WTC11 (cell line): ENCODE measurements at regions not wholly inside any gene's neighbourhood (a gene's known extent, or its start where the extent isn't known, plus 50 kb on each side); places are given as distances from the start of the nearest gene placed in this dataset.

Experiments used
- ATAC-seq: fragments of 200-7000 bp; cut with Tn5 transposase; 2 replicates; pipeline ENCODE4 v1.10.0; 2021; ENCODE audit warnings: mild to moderate bottlenecking, moderate library complexity
- CTCF ChIA-PET: fragments of 300-600 bp; sonication (Branson Sonifier 250); formaldehyde crosslinking; loops from one replicate; lab custom pipeline; 2021; ENCODE audit warnings: antibody characterized with exemption; lab: Charles Lee
- POLR2A ChIA-PET: fragments of 350-600 bp; sonication (Branson Sonifier 250); formaldehyde crosslinking; loops from one replicate; lab custom pipeline; 2021; ENCODE audit warnings: antibody characterized with exemption; lab: Charles Lee
- DNase-seq: peaks from one replicate; pipeline ENCODE4 v3.0.0; 2021; ENCODE audit warnings: low spot score
- H3K27ac Mint-ChIP-seq: 2 replicates; pipeline ENCODE4 v1.8.0; 2021; ENCODE audit warnings: mixed read lengths
- H3K27me3 Mint-ChIP-seq: 2 replicates; pipeline ENCODE4 v1.8.0; 2021; ENCODE audit warnings: low read depth, mild to moderate bottlenecking, moderate library complexity, mixed read lengths
- H3K36me3 Mint-ChIP-seq: 2 replicates; pipeline ENCODE4 v1.8.0; 2021; ENCODE audit warnings: mixed read lengths
- H3K4me1 Mint-ChIP-seq: 2 replicates; pipeline ENCODE4 v1.8.0; 2022; ENCODE audit warnings: mixed read lengths
- H3K4me3 Mint-ChIP-seq: 2 replicates; pipeline ENCODE4 v1.8.0; 2021; ENCODE audit warnings: mild to moderate bottlenecking, moderate library complexity, mixed read lengths
- H3K9me3 Mint-ChIP-seq: 2 replicates; pipeline ENCODE4 v1.8.0; 2021; ENCODE audit warnings: mixed read lengths
- ATF1 ChIP-seq: sonication (generic); formaldehyde crosslinking; IDR thresholded peaks from 2 replicates; pipeline ENCODE4 v1.8.1; 2023; ENCODE audit warnings: mild to moderate bottlenecking, moderate library complexity, missing genetic modification reagents
- CREM ChIP-seq: sonication (generic); formaldehyde crosslinking; IDR thresholded peaks from 2 replicates; pipeline ENCODE4 v1.8.1; 2022; ENCODE audit warnings: mild to moderate bottlenecking, missing genetic modification reagents, moderate library complexity
- EMX1 ChIP-seq: fragments of 250-450 bp; sonication (Bioruptor Pico); IDR thresholded peaks from 2 replicates; pipeline ENCODE4 v1.8.0; 2021; ENCODE audit warnings: mild to moderate bottlenecking
- KAT7 ChIP-seq: sonication (generic); formaldehyde crosslinking; IDR thresholded peaks from 2 replicates; pipeline ENCODE4 v1.8.1; 2023; ENCODE audit warnings: missing genetic modification reagents, mild to moderate bottlenecking, borderline replicate concordance
- MYBL2 ChIP-seq: sonication (generic); formaldehyde crosslinking; IDR thresholded peaks from 2 replicates; pipeline ENCODE4 v1.8.1; 2023; ENCODE audit warnings: mild to moderate bottlenecking, moderate library complexity, missing genetic modification reagents
- NFATC4 ChIP-seq: fragments of 250-450 bp; sonication (Bioruptor Pico); IDR thresholded peaks from 2 replicates; pipeline ENCODE4 v1.9.0; 2021; ENCODE audit warnings: mild to moderate bottlenecking
- NFE2L1 ChIP-seq: sonication (generic); formaldehyde crosslinking; IDR thresholded peaks from 2 replicates; pipeline ENCODE4 v1.8.1; 2023; ENCODE audit warnings: missing genetic modification reagents
- RORB ChIP-seq: fragments of 250-450 bp; sonication (Bioruptor Pico); IDR thresholded peaks from 2 replicates; pipeline ENCODE4 v1.9.0; 2021; ENCODE audit warnings: mild to moderate bottlenecking
- SMAD4 ChIP-seq: sonication (generic); formaldehyde crosslinking; IDR thresholded peaks from 2 replicates; pipeline ENCODE4 v1.8.0; 2022; ENCODE audit warnings: mild to moderate bottlenecking, missing genetic modification reagents
- SP1 ChIP-seq: sonication (generic); formaldehyde crosslinking; conservative IDR thresholded peaks from 2 replicates; pipeline ENCODE4 v1.8.1; 2022; ENCODE audit warnings: missing genetic modification reagents
- TCF7 ChIP-seq: sonication (generic); formaldehyde crosslinking; IDR thresholded peaks from 2 replicates; pipeline ENCODE4 v1.8.0; 2022; ENCODE audit warnings: mild to moderate bottlenecking, low read depth, missing genetic modification reagents, moderate library complexity
- TEAD4 ChIP-seq: sonication (generic); formaldehyde crosslinking; IDR thresholded peaks from 2 replicates; pipeline ENCODE4 v1.8.0; 2022; ENCODE audit warnings: mild to moderate bottlenecking, missing genetic modification reagents
- ZNF121 ChIP-seq: sonication (generic); formaldehyde crosslinking; IDR thresholded peaks from 2 replicates; pipeline ENCODE4 v1.8.0; 2023; ENCODE audit warnings: missing genetic modification reagents
- TF ChIP-seq, protein P1 (sequence below): sonication (generic); formaldehyde crosslinking; IDR thresholded peaks from 2 replicates; pipeline ENCODE4 v1.8.0; 2023; ENCODE audit warnings: missing genetic modification reagents
- TF ChIP-seq, protein P2 (sequence below): sonication (generic); formaldehyde crosslinking; IDR thresholded peaks from 2 replicates; pipeline ENCODE4 v1.8.1; 2022; ENCODE audit warnings: mild to moderate bottlenecking, moderate library complexity, missing genetic modification reagents
- TF ChIP-seq, protein P3 (sequence below): sonication (generic); formaldehyde crosslinking; IDR thresholded peaks from 2 replicates; pipeline ENCODE4 v1.8.1; 2023; ENCODE audit warnings: mild to moderate bottlenecking, missing genetic modification reagents, moderate library complexity
- TF ChIP-seq, protein P4 (sequence below): sonication (generic); formaldehyde crosslinking; IDR thresholded peaks from 2 replicates; pipeline ENCODE4 v1.8.1; 2023; ENCODE audit warnings: mild to moderate bottlenecking, moderate library complexity, missing genetic modification reagents
- TF ChIP-seq, protein P5 (sequence below): fragments of 250-450 bp; sonication (Bioruptor Pico); IDR thresholded peaks from 2 replicates; pipeline ENCODE4 v1.9.0; 2021; ENCODE audit warnings: moderate library complexity, mild to moderate bottlenecking, inconsistent platforms, borderline replicate concordance
- TF ChIP-seq, protein P6 (sequence below): sonication (generic); formaldehyde crosslinking; IDR thresholded peaks from 2 replicates; pipeline ENCODE4 v1.8.1; 2022; ENCODE audit warnings: missing genetic modification reagents, borderline replicate concordance
- TF ChIP-seq, protein P7 (sequence below): sonication (generic); formaldehyde crosslinking; IDR thresholded peaks from 2 replicates; pipeline ENCODE4 v1.8.1; 2023; ENCODE audit warnings: mild to moderate bottlenecking, missing genetic modification reagents
- TF ChIP-seq, protein P8 (sequence below): fragments of 250-450 bp; sonication (Bioruptor Pico); IDR thresholded peaks from 2 replicates; pipeline ENCODE4 v1.9.0; 2021; ENCODE audit warnings: mild to moderate bottlenecking, borderline replicate concordance

DNA sequence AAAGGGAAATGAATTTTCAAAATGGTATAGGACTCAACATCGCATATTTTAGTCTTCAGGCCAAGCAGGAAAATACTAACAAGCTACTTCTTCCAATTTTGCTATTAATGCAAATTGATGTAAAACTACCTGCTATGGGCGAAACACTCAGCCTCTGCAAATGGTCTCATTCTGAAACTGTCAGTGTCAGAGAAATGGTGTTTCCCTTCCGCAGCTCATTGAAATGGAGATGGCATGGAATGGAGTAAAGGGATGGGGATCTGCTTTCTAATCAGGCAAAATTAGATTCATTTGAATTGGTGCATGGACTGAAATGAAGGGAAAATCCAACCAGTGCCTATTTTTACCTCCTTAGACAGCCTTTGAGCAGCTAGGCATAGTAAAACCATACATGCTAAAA, 80.4 kb upstream of the EEA1 start:
- H3K36me3 Mint-ChIP-seq, result no peaks in the 10 kb centered on the region

DNA sequence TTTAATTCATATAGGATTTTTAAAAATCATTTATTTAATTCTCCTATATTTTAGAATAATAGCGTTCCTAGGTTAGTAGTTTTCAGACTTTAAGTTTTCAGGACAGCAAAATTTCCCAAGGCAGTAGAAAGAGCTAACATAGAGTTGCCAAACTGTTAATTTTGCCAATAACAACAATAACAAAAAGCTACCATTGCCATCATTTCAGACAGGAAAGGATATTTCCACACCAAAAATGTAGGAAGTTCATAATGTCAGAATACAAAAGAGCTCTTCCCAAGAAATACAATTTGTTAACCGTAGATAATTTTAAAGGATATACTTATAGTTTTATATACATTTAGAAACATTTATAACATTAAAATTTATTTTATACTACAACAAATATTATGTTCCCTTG, 81.4 kb upstream of the EEA1 start:
- ChIA-PET CTCF (no interaction called here), POLR2A (no interaction called here)
- DNase-seq (no peak), ATAC-seq (no peak)
- H3K27ac Mint-ChIP-seq, result no peak overlapping the region
- H3K4me1 Mint-ChIP-seq, result peaks cover 20% of the 10 kb centered on the region
- no peak overlapping the region for H3K4me3 Mint-ChIP-seq
- H3K27me3 Mint-ChIP-seq, result no peaks in the 10 kb centered on the region
- no peaks in the 10 kb centered on the region for H3K36me3 Mint-ChIP-seq
- H3K9me3 Mint-ChIP-seq, result no peaks in the 10 kb centered on the region
- TF ChIP-seq, protein P1, sequence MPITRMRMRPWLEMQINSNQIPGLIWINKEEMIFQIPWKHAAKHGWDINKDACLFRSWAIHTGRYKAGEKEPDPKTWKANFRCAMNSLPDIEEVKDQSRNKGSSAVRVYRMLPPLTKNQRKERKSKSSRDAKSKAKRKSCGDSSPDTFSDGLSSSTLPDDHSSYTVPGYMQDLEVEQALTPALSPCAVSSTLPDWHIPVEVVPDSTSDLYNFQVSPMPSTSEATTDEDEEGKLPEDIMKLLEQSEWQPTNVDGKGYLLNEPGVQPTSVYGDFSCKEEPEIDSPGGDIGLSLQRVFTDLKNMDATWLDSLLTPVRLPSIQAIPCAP (CRISPR knock-in tag), result no peak
- TF ChIP-seq NFATC4 (CRISPR knock-in tag) (no peak), EMX1 (CRISPR knock-in tag) (no peak), NFE2L1 (CRISPR knock-in tag) (no peak), MYBL2 (CRISPR knock-in tag) (no peak), RORB (CRISPR knock-in tag) (no peak), KAT7 (CRISPR knock-in tag) (no peak), ATF1 (no peak), TEAD4 (no peak), CREM (CRISPR knock-in tag) (no peak)
- TF ChIP-seq, protein P2, sequence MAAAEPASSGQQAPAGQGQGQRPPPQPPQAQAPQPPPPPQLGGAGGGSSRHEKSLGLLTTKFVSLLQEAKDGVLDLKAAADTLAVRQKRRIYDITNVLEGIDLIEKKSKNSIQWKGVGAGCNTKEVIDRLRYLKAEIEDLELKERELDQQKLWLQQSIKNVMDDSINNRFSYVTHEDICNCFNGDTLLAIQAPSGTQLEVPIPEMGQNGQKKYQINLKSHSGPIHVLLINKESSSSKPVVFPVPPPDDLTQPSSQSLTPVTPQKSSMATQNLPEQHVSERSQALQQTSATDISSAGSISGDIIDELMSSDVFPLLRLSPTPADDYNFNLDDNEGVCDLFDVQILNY (CRISPR knock-in tag), result no peak
- TF ChIP-seq, protein P3, sequence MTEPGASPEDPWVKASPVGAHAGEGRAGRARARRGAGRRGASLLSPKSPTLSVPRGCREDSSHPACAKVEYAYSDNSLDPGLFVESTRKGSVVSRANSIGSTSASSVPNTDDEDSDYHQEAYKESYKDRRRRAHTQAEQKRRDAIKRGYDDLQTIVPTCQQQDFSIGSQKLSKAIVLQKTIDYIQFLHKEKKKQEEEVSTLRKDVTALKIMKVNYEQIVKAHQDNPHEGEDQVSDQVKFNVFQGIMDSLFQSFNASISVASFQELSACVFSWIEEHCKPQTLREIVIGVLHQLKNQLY (CRISPR knock-in tag), result no peak
- TF ChIP-seq, protein P4, sequence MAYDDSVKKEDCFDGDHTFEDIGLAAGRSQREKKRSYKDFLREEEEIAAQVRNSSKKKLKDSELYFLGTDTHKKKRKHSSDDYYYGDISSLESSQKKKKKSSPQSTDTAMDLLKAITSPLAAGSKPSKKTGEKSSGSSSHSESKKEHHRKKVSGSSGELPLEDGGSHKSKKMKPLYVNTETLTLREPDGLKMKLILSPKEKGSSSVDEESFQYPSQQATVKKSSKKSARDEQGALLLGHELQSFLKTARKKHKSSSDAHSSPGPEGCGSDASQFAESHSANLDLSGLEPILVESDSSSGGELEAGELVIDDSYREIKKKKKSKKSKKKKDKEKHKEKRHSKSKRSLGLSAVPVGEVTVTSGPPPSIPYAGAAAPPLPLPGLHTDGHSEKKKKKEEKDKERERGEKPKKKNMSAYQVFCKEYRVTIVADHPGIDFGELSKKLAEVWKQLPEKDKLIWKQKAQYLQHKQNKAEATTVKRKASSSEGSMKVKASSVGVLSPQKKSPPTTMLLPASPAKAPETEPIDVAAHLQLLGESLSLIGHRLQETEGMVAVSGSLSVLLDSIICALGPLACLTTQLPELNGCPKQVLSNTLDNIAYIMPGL, result no peak
- TF ChIP-seq, protein P5, sequence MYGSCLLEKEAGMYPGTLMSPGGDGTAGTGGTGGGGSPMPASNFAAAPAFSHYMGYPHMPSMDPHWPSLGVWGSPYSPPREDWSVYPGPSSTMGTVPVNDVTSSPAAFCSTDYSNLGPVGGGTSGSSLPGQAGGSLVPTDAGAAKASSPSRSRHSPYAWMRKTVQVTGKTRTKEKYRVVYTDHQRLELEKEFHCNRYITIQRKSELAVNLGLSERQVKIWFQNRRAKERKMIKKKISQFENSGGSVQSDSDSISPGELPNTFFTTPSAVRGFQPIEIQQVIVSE, result no peak
- TF ChIP-seq, protein P6, sequence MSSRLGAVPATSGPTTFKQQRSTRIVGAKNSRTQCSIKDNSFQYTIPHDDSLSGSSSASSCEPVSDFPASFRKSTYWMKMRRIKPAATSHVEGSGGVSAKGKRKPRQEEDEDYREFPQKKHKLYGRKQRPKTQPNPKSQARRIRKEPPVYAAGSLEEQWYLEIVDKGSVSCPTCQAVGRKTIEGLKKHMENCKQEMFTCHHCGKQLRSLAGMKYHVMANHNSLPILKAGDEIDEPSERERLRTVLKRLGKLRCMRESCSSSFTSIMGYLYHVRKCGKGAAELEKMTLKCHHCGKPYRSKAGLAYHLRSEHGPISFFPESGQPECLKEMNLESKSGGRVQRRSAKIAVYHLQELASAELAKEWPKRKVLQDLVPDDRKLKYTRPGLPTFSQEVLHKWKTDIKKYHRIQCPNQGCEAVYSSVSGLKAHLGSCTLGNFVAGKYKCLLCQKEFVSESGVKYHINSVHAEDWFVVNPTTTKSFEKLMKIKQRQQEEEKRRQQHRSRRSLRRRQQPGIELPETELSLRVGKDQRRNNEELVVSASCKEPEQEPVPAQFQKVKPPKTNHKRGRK (CRISPR knock-in tag), result no peak
- TF ChIP-seq, protein P7, sequence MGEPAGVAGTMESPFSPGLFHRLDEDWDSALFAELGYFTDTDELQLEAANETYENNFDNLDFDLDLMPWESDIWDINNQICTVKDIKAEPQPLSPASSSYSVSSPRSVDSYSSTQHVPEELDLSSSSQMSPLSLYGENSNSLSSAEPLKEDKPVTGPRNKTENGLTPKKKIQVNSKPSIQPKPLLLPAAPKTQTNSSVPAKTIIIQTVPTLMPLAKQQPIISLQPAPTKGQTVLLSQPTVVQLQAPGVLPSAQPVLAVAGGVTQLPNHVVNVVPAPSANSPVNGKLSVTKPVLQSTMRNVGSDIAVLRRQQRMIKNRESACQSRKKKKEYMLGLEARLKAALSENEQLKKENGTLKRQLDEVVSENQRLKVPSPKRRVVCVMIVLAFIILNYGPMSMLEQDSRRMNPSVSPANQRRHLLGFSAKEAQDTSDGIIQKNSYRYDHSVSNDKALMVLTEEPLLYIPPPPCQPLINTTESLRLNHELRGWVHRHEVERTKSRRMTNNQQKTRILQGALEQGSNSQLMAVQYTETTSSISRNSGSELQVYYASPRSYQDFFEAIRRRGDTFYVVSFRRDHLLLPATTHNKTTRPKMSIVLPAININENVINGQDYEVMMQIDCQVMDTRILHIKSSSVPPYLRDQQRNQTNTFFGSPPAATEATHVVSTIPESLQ, result no peak

More for the DNA sequence above, 80.4 kb upstream of the EEA1 start:
- Mint-ChIP-seq H3K9me3 (no peaks in the 10 kb centered on the region), H3K27ac (no peak overlapping the region), H3K4me1 (peaks cover 20% of the 10 kb centered on the region), H3K27me3 (no peaks in the 10 kb centered on the region)
- ATAC-seq (no peak), DNase-seq (no peak)
- ChIA-PET POLR2A (interaction anchor here (0.6 kb wide), 1 partner anchor 344 kb away, joined by 9 read pairs; no protein-coding TSS in a partner anchor), CTCF (interaction anchor here (1.1 kb wide), 1 partner anchor 52 kb away, joined by 4 read pairs; no protein-coding TSS in a partner anchor)
- TF ChIP-seq, protein P5, result no peak
- TF ChIP-seq TCF7 (CRISPR knock-in tag) (no peak), ZNF121 (CRISPR knock-in tag) (no peak), SP1 (CRISPR knock-in tag) (no peak), SMAD4 (no peak)
- TF ChIP-seq, protein P8, sequence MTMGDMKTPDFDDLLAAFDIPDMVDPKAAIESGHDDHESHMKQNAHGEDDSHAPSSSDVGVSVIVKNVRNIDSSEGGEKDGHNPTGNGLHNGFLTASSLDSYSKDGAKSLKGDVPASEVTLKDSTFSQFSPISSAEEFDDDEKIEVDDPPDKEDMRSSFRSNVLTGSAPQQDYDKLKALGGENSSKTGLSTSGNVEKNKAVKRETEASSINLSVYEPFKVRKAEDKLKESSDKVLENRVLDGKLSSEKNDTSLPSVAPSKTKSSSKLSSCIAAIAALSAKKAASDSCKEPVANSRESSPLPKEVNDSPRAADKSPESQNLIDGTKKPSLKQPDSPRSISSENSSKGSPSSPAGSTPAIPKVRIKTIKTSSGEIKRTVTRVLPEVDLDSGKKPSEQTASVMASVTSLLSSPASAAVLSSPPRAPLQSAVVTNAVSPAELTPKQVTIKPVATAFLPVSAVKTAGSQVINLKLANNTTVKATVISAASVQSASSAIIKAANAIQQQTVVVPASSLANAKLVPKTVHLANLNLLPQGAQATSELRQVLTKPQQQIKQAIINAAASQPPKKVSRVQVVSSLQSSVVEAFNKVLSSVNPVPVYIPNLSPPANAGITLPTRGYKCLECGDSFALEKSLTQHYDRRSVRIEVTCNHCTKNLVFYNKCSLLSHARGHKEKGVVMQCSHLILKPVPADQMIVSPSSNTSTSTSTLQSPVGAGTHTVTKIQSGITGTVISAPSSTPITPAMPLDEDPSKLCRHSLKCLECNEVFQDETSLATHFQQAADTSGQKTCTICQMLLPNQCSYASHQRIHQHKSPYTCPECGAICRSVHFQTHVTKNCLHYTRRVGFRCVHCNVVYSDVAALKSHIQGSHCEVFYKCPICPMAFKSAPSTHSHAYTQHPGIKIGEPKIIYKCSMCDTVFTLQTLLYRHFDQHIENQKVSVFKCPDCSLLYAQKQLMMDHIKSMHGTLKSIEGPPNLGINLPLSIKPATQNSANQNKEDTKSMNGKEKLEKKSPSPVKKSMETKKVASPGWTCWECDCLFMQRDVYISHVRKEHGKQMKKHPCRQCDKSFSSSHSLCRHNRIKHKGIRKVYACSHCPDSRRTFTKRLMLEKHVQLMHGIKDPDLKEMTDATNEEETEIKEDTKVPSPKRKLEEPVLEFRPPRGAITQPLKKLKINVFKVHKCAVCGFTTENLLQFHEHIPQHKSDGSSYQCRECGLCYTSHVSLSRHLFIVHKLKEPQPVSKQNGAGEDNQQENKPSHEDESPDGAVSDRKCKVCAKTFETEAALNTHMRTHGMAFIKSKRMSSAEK, result no peak
- TF ChIP-seq, all 79 proteins: peak for 0
- H3K4me3 Mint-ChIP-seq, result no peak overlapping the region
